ENCODE measurements at regions not wholly inside any gene's neighbourhood (a gene's known extent, or its start where the extent isn't known, plus 50 kb on each side); places are given as distances from the start of the nearest gene placed in this dataset.

GRCh38 chr14:85350667-85351066 lies 179.3 kb upstream of the FLRT2 start:
- TF ChIP-seq POLR2A (IDR thresholded peaks at IDR 0.05) (no peak), CTCF (IDR thresholded peaks at IDR 0.05) (no peak)
